HL-60 (cell line): ENCODE measurements at regions not wholly inside any gene's neighbourhood (a gene's known extent, or its start where the extent isn't known, plus 50 kb on each side); places are given as distances from the start of the nearest gene placed in this dataset.

Experiments
- DNase-seq, 2 experiments: peaks; one replicate each; pipeline ENCODE4 v3.0.0-alpha.2; 2010 to 2020; ENCODE audit warnings: low read depth in 1 of 2, low spot score in 1 of 2
- H3K27ac ChIP-seq: fragments of 250-450 bp; sonication (Bioruptor Pico); replicated peaks from 2 replicates; pipeline ENCODE4 v1.5.1; 2020; ENCODE audit warnings: mild to moderate bottlenecking, moderate library complexity
- H3K27me3 ChIP-seq: fragments of 250-450 bp; sonication (Bioruptor Pico); 2 replicates; pipeline ENCODE4 v1.5.1; 2021; ENCODE audit warnings: mild to moderate bottlenecking, moderate library complexity; ENCODE audit not compliant: insufficient read depth, poor library complexity, severe bottlenecking
- H3K4me3 ChIP-seq: replicated peaks from 2 replicates; pipeline ENCODE4 v1.5.1; 2011; ENCODE audit warnings: mild to moderate bottlenecking, control low read depth, low read length; ENCODE audit not compliant: insufficient read depth
- CTCF ChIP-seq: IDR thresholded peaks from one replicate; pipeline ENCODE4 v1.5.1; 2011; ENCODE audit warnings: low read length, control low read depth, inconsistent platforms; ENCODE audit not compliant: insufficient read depth
- GABPA ChIP-seq: IDR thresholded peaks from 2 replicates; pipeline ENCODE4 v1.6.1; 2012; ENCODE audit warnings: low read depth
- POLR2AphosphoS5 ChIP-seq: IDR thresholded peaks from 2 replicates; pipeline ENCODE4 v1.6.1; 2012; ENCODE audit warnings: low read depth
- SPI1 ChIP-seq: IDR thresholded peaks from 2 replicates; pipeline ENCODE4 v1.6.1; 2012; ENCODE audit warnings: low read depth, mild to moderate bottlenecking, borderline replicate concordance
- TF ChIP-seq, protein P1 (sequence below): IDR thresholded peaks from 2 replicates; pipeline ENCODE4 v1.6.1; 2012; ENCODE audit warnings: low read depth; ENCODE audit not compliant: insufficient replicate concordance

GRCh38 chr13:86877441-86877840 lies 793.7 kb upstream of the SLITRK5 start:
- TF ChIP-seq CTCF (no peak), SPI1 (no peak), GABPA (no peak), POLR2AphosphoS5 (no peak)
- TF ChIP-seq, protein P1, sequence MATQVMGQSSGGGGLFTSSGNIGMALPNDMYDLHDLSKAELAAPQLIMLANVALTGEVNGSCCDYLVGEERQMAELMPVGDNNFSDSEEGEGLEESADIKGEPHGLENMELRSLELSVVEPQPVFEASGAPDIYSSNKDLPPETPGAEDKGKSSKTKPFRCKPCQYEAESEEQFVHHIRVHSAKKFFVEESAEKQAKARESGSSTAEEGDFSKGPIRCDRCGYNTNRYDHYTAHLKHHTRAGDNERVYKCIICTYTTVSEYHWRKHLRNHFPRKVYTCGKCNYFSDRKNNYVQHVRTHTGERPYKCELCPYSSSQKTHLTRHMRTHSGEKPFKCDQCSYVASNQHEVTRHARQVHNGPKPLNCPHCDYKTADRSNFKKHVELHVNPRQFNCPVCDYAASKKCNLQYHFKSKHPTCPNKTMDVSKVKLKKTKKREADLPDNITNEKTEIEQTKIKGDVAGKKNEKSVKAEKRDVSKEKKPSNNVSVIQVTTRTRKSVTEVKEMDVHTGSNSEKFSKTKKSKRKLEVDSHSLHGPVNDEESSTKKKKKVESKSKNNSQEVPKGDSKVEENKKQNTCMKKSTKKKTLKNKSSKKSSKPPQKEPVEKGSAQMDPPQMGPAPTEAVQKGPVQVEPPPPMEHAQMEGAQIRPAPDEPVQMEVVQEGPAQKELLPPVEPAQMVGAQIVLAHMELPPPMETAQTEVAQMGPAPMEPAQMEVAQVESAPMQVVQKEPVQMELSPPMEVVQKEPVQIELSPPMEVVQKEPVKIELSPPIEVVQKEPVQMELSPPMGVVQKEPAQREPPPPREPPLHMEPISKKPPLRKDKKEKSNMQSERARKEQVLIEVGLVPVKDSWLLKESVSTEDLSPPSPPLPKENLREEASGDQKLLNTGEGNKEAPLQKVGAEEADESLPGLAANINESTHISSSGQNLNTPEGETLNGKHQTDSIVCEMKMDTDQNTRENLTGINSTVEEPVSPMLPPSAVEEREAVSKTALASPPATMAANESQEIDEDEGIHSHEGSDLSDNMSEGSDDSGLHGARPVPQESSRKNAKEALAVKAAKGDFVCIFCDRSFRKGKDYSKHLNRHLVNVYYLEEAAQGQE = no peak
- H3K4me3 ChIP-seq = no peak overlapping the region
- no peak overlapping the region for H3K27ac ChIP-seq
- DNase-seq = no peak
- H3K27me3 ChIP-seq = no peaks in the 10 kb centered on the region

DNA sequence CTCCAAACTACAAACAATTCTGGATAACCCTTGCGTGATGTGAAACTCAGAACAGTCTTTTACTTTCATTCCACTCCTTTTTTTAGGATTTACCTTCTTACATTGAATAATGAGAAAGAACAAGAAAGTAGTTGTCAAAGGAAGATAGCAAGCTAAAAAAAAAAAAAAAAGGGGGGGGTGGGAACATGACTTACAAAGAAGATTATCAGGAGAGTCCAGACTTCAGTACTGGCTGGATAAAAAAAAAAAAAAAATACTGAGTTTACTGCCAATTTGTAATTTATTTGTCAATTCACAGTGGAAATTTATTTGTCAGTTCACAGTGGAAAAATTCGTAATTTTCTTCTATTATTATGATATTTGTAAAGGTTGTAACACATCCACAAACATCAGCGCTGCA lies 792.4 kb upstream of the SLITRK5 start:
- H3K27ac ChIP-seq = no peak overlapping the region
- DNase-seq = no peak
- no peak overlapping the region for H3K4me3 ChIP-seq
- H3K27me3 ChIP-seq = no peaks in the 10 kb centered on the region
- TF ChIP-seq CTCF (no peak), POLR2AphosphoS5 (no peak), GABPA (no peak), SPI1 (no peak)
- TF ChIP-seq, protein P1 = no peak

DNA sequence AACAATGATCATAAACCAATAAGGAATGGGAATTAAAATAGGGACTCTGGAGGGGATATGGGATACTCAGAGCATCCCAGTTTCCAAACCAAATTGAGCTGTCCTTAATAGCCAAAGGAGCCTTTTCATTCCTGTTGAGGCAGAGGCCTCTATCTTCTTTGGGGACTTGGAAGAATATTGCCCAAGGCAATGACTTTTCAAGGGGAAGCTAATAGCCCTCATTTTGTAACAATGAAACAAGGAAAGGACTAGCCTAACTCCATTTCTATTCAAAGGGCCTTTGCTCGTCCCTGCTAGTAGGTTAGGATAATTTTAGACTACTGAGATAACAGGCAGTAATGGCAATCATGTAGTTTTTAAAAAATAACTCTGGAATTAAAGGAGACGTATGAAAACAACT lies 789.8 kb upstream of the SLITRK5 start:
- Histone ChIP-seq H3K27me3 (no peaks in the 10 kb centered on the region), H3K27ac (no peak overlapping the region), H3K4me3 (no peak overlapping the region)
- DNase-seq = no peak
- TF ChIP-seq SPI1 (no peak), POLR2AphosphoS5 (no peak), GABPA (no peak)
- TF ChIP-seq, protein P1 = no peak

- no peak for DNase-seq
- no peak overlapping the region for H3K4me3 ChIP-seq
- no peak overlapping the region for H3K27ac ChIP-seq
- no peak for TF ChIP-seq POLR2AphosphoS5
- H3K27me3 ChIP-seq = no peaks in the 10 kb centered on the region
These were observed 789.1 kb upstream of the SLITRK5 start for GRCh38 chr13:86882107-86882506.
